ENCODE measurements at regions not wholly inside any gene's neighbourhood (a gene's known extent, or its start where the extent isn't known, plus 50 kb on each side); places are given as distances from the start of the nearest gene placed in this dataset.

DNA sequence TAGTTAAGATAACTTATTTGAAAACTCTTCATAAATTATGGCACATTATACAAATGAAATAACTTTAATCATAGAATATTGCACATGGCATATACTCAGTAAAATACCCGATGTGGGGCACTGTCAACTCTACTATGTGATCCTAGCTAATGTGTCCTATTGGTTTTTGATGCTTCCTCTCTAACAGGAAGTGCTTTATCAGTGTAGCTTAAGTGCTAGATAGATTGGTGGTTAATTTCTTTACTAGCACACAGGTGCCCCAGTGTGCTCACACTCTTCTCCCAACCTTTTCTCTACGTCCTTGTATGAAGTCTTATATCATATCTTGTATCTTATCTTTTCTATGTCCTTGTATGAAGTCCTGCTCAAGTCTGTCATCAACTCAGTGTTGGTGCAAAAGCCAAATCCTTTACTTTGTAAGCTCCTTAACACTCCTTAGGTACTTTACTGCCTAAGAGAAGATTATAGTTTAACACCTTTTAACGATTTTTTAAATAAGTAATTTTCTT, 358.9 kb downstream of the CENPW start:
- no peaks in the 10 kb centered on the region for H3K9me3 ChIP-seq (ENCODE audit: insufficient read depth, low read length)
- no peaks in the 10 kb centered on the region for H3K36me3 ChIP-seq (ENCODE audit: low read length)
- H3K4me3 ChIP-seq (ENCODE audit: insufficient read depth, low read length, poor library complexity, severe bottlenecking): no peak overlapping the region
- H3K9me2 ChIP-seq (replicated peaks; ENCODE audit: insufficient read depth, low read length): no peaks in the 10 kb centered on the region
- TF ChIP-seq, protein P1, sequence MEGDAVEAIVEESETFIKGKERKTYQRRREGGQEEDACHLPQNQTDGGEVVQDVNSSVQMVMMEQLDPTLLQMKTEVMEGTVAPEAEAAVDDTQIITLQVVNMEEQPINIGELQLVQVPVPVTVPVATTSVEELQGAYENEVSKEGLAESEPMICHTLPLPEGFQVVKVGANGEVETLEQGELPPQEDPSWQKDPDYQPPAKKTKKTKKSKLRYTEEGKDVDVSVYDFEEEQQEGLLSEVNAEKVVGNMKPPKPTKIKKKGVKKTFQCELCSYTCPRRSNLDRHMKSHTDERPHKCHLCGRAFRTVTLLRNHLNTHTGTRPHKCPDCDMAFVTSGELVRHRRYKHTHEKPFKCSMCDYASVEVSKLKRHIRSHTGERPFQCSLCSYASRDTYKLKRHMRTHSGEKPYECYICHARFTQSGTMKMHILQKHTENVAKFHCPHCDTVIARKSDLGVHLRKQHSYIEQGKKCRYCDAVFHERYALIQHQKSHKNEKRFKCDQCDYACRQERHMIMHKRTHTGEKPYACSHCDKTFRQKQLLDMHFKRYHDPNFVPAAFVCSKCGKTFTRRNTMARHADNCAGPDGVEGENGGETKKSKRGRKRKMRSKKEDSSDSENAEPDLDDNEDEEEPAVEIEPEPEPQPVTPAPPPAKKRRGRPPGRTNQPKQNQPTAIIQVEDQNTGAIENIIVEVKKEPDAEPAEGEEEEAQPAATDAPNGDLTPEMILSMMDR (IDR thresholded peaks at IDR 0.05; ENCODE audit: insufficient read depth, low read length, poor library complexity, severe bottlenecking): no peak
- no peak for TF ChIP-seq EZH2phosphoT487 (conservative IDR thresholded peaks at IDR 0.05; ENCODE audit: low read length)
- no peak overlapping the region for H3K4me2 ChIP-seq (ENCODE audit: low read depth, low read length, poor library complexity, severe bottlenecking)
- no peaks in the 10 kb centered on the region for H3F3A ChIP-seq (ENCODE audit: insufficient read depth)
- no peaks in the 10 kb centered on the region for H3K79me2 ChIP-seq (ENCODE audit: insufficient read depth, low read length)
- no peak overlapping the region for H2AFZ ChIP-seq (ENCODE audit: low read depth, low read length, severe bottlenecking)
- no peak overlapping the region for H3K9ac ChIP-seq (ENCODE audit: low read length)
- H4K20me1 ChIP-seq (ENCODE audit: low read depth, low read length): no peaks in the 10 kb centered on the region
- H3K27me3 ChIP-seq (ENCODE audit: low read length): no peaks in the 10 kb centered on the region
- no peak overlapping the region for H3K27ac ChIP-seq (ENCODE audit: low read depth, low read length)

DNA sequence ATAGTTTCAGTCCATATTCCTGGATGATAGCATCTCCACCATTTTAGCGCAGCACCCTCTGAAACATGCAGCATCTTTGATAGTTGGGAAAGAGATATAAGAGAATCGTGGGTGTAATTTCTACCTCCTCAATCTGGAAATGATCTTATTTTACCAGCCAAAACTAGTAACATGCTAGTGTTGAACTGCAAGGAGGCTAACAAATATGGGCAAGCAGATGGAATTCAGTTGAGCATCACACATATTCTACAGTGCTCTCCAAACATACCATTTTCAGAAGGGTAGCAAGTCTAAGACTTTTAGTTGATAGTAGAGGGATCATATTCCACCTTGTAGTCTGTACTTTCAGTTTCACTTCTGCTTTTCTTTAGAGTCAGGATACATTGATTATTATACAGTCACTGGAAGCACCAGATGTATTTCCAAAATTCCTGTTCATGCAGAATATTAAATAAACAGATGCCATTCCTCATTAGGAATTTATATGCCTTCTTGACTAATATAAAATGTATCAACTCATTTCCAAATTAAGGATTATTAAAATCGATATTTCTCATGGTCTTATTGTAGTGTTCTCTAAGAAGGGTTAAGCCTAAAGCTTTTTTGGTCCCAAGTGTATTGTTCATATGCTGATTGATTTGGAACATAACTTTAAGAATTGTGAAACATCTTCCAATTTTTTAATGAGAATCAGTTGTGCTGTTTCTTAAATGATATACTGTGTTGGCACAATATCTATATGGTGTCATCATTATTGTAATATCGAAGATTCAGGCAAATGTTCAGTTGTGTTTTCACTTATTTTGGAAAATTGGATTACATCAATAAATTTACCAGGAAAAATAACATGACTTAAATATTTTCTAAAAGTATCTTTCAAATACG, 362.0 kb downstream of the CENPW start:
- Histone ChIP-seq H3K36me3 (ENCODE audit: low read length) (no peaks in the 10 kb centered on the region), H3K27me3 (ENCODE audit: low read length) (no peaks in the 10 kb centered on the region), H3K79me2 (ENCODE audit: insufficient read depth, low read length) (no peaks in the 10 kb centered on the region), H3K9me3 (ENCODE audit: insufficient read depth, low read length) (no peaks in the 10 kb centered on the region), H3K9me2 (replicated peaks; ENCODE audit: insufficient read depth, low read length) (no peaks in the 10 kb centered on the region), H3K27ac (ENCODE audit: low read depth, low read length) (no peak overlapping the region), H3K4me2 (ENCODE audit: low read depth, low read length, poor library complexity, severe bottlenecking) (no peak overlapping the region), H4K20me1 (ENCODE audit: low read depth, low read length) (no peaks in the 10 kb centered on the region), H3K4me3 (ENCODE audit: insufficient read depth, low read length, poor library complexity, severe bottlenecking) (no peak overlapping the region), H2AFZ (ENCODE audit: low read depth, low read length, severe bottlenecking) (no peak overlapping the region), H3F3A (ENCODE audit: insufficient read depth) (no peaks in the 10 kb centered on the region), H3K9ac (ENCODE audit: low read length) (no peak overlapping the region)
- TF ChIP-seq EZH2phosphoT487 (conservative IDR thresholded peaks at IDR 0.05; ENCODE audit: low read length): no peak
- TF ChIP-seq, protein P1 (IDR thresholded peaks at IDR 0.05; ENCODE audit: insufficient read depth, low read length, poor library complexity, severe bottlenecking): no peak

DNA sequence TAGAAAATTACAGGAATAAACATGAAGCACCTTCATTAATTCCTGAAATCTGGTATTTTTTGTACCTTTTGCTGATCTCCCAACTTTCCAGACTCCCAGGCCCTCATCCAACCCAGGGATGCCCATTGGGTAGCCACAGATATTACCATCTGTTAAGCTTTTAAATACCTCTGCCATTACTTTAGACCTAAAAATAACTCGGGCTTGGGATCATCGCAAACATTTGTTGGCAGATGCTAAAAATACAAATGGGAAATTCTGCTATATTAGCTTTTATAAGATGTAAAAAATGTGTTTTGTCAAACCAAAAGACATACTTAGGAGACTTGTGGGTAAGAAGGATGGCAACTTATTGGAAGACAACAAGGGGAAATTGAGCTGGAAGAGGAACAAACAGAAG, 376.1 kb downstream of the CENPW start:
- H3K9ac ChIP-seq (ENCODE audit: low read length): no peak overlapping the region
- H3F3A ChIP-seq (ENCODE audit: insufficient read depth): no peaks in the 10 kb centered on the region
- H3K36me3 ChIP-seq (ENCODE audit: low read length): no peaks in the 10 kb centered on the region
- H3K9me3 ChIP-seq (ENCODE audit: insufficient read depth, low read length): no peaks in the 10 kb centered on the region
- no peaks in the 10 kb centered on the region for H4K20me1 ChIP-seq (ENCODE audit: low read depth, low read length)
- H3K4me3 ChIP-seq (ENCODE audit: insufficient read depth, low read length, poor library complexity, severe bottlenecking): no peak overlapping the region
- no peak for TF ChIP-seq EZH2phosphoT487 (conservative IDR thresholded peaks at IDR 0.05; ENCODE audit: low read length)
- TF ChIP-seq, protein P1 (IDR thresholded peaks at IDR 0.05; ENCODE audit: insufficient read depth, low read length, poor library complexity, severe bottlenecking): no peak
- no peak overlapping the region for H3K27ac ChIP-seq (ENCODE audit: low read depth, low read length)
- H3K79me2 ChIP-seq (ENCODE audit: insufficient read depth, low read length): no peaks in the 10 kb centered on the region
- H3K4me2 ChIP-seq (ENCODE audit: low read depth, low read length, poor library complexity, severe bottlenecking): no peak overlapping the region
- H2AFZ ChIP-seq (ENCODE audit: low read depth, low read length, severe bottlenecking): no peak overlapping the region
- no peaks in the 10 kb centered on the region for H3K9me2 ChIP-seq (replicated peaks; ENCODE audit: insufficient read depth, low read length)
- no peaks in the 10 kb centered on the region for H3K27me3 ChIP-seq (ENCODE audit: low read length)
